SJCRH30 (cell line): ENCODE measurements at regions not wholly inside any gene's neighbourhood (a gene's known extent, or its start where the extent isn't known, plus 50 kb on each side); places are given as distances from the start of the nearest gene placed in this dataset.

Experiments
- DNase-seq, 2 experiments: peaks; one replicate each; pipeline ENCODE4 v3.0.0-alpha.2; 2015 to 2020
- H3K27ac ChIP-seq: fragments of 250-450 bp; sonication (Bioruptor Pico); 2 replicates; pipeline ENCODE4 v1.5.1; 2020; ENCODE audit warnings: mild to moderate bottlenecking, moderate library complexity
- H3K27me3 ChIP-seq: fragments of 250-450 bp; sonication (Bioruptor Pico); 2 replicates; pipeline ENCODE4 v1.5.1; 2020; ENCODE audit warnings: mild to moderate bottlenecking, moderate library complexity
- H3K36me3 ChIP-seq: fragments of 250-450 bp; sonication (Bioruptor Pico); 2 replicates; pipeline ENCODE4 v1.5.1; 2020; ENCODE audit warnings: mild to moderate bottlenecking, moderate library complexity
- H3K4me1 ChIP-seq: fragments of 250-450 bp; sonication (Bioruptor Pico); 2 replicates; pipeline ENCODE4 v1.5.1; 2020; ENCODE audit warnings: mild to moderate bottlenecking, moderate library complexity
- H3K4me3 ChIP-seq: fragments of 250-450 bp; sonication (Bioruptor Pico); 2 replicates; pipeline ENCODE4 v1.5.1; 2020; ENCODE audit warnings: mild to moderate bottlenecking, moderate library complexity
- H3K9me3 ChIP-seq: fragments of 250-450 bp; sonication (Bioruptor Pico); replicated peaks from 2 replicates; pipeline ENCODE4 v1.5.1; 2020; ENCODE audit warnings: mild to moderate bottlenecking, moderate library complexity

GRCh38 chr2:136233298-136233697 lies 115.3 kb upstream of the CXCR4 start:
- no peak overlapping the region for H3K4me3 ChIP-seq
- peaks cover 38% of the 10 kb centered on the region for H3K4me1 ChIP-seq
- no peaks in the 10 kb centered on the region for H3K36me3 ChIP-seq
- H3K27me3 ChIP-seq, result no peaks in the 10 kb centered on the region
- no peak overlapping the region for H3K27ac ChIP-seq
- no peak for DNase-seq
- peaks cover 4% of the 10 kb centered on the region; the same call in 1 of the 2 replicates for H3K9me3 ChIP-seq

GRCh38 chr2:136232456-136233172 lies 114.7 kb upstream of the CXCR4 start:
- Histone ChIP-seq H3K27ac (no peak overlapping the region), H3K36me3 (no peaks in the 10 kb centered on the region), H3K4me1 (peaks cover 32% of the 10 kb centered on the region), H3K9me3 (peaks cover 4% of the 10 kb centered on the region; the same call in 1 of the 2 replicates), H3K27me3 (no peaks in the 10 kb centered on the region), H3K4me3 (no peak overlapping the region)
- DNase-seq, result no peak

- no peaks in the 10 kb centered on the region for H3K27me3 ChIP-seq
- H3K36me3 ChIP-seq, result no peaks in the 10 kb centered on the region
- peak; percentile 71 to 91 for DNase-seq
- H3K9me3 ChIP-seq, result peaks cover 4% of the 10 kb centered on the region; the same call in 1 of the 2 replicates
- peak overlapping the region; percentile 34 for H3K27ac ChIP-seq
- peaks cover 48% of the 10 kb centered on the region for H3K4me1 ChIP-seq
- H3K4me3 ChIP-seq, result no peak overlapping the region
Measured at GRCh38 chr2:136230464-136230863, 112.5 kb upstream of the CXCR4 start.

- peaks cover 4% of the 10 kb centered on the region; the same call in 1 of the 2 replicates for H3K9me3 ChIP-seq
Measured at GRCh38 chr2:136226903-136227302, 109.0 kb upstream of the CXCR4 start.

GRCh38 chr2:136225950-136226835 lies 108.2 kb upstream of the CXCR4 start:
- no peaks in the 10 kb centered on the region for H3K36me3 ChIP-seq
- H3K9me3 ChIP-seq, result peaks cover 4% of the 10 kb centered on the region; the same call in 1 of the 2 replicates
- DNase-seq, result peak; percentile 82 to 96
- H3K27me3 ChIP-seq, result no peaks in the 10 kb centered on the region
- H3K4me3 ChIP-seq, result peak overlapping the region; percentile 5
- H3K4me1 ChIP-seq, result peaks cover 48% of the 10 kb centered on the region
- H3K27ac ChIP-seq, result peak overlapping the region; percentile 79

More at GRCh38 chr2:136226903-136227302, 109.0 kb upstream of the CXCR4 start:
- Histone ChIP-seq H3K27me3 (no peaks in the 10 kb centered on the region), H3K36me3 (no peaks in the 10 kb centered on the region), H3K4me3 (no peak overlapping the region), H3K4me1 (peaks cover 53% of the 10 kb centered on the region), H3K27ac (peak overlapping the region; percentile 79)
- DNase-seq, result no peak

GRCh38 chr2:136223274-136223673 lies 105.3 kb upstream of the CXCR4 start:
- no peak overlapping the region for H3K27ac ChIP-seq
- H3K36me3 ChIP-seq, result no peaks in the 10 kb centered on the region
- DNase-seq, result no peak
- H3K27me3 ChIP-seq, result no peaks in the 10 kb centered on the region
- no peaks in the 10 kb centered on the region for H3K9me3 ChIP-seq
- H3K4me3 ChIP-seq, result no peak overlapping the region
- peaks cover 40% of the 10 kb centered on the region for H3K4me1 ChIP-seq

GRCh38 chr2:136222862-136223261 lies 104.9 kb upstream of the CXCR4 start:
- Histone ChIP-seq H3K36me3 (no peaks in the 10 kb centered on the region), H3K27me3 (no peaks in the 10 kb centered on the region), H3K4me1 (peaks cover 40% of the 10 kb centered on the region), H3K9me3 (no peaks in the 10 kb centered on the region), H3K27ac (no peak overlapping the region), H3K4me3 (no peak overlapping the region)
- DNase-seq, result no peak

- H3K27ac ChIP-seq, result no peak overlapping the region
- peaks cover 25% of the 10 kb centered on the region for H3K4me1 ChIP-seq
- no peak for DNase-seq
- H3K27me3 ChIP-seq, result no peaks in the 10 kb centered on the region
- no peaks in the 10 kb centered on the region for H3K9me3 ChIP-seq
- no peak overlapping the region for H3K4me3 ChIP-seq
- H3K36me3 ChIP-seq, result no peaks in the 10 kb centered on the region
Measured at GRCh38 chr2:136221026-136221425, 103.1 kb upstream of the CXCR4 start.

GRCh38 chr2:136219963-136220362 lies 102.0 kb upstream of the CXCR4 start:
- no peak overlapping the region for H3K4me3 ChIP-seq
- H3K9me3 ChIP-seq, result no peaks in the 10 kb centered on the region
- peaks cover 14% of the 10 kb centered on the region for H3K4me1 ChIP-seq
- H3K27ac ChIP-seq, result no peak overlapping the region
- H3K27me3 ChIP-seq, result no peaks in the 10 kb centered on the region
- DNase-seq, result no peak
- no peaks in the 10 kb centered on the region for H3K36me3 ChIP-seq

GRCh38 chr2:136219341-136219740 lies 101.4 kb upstream of the CXCR4 start:
- H3K36me3 ChIP-seq, result no peaks in the 10 kb centered on the region
- H3K4me1 ChIP-seq, result peaks cover 11% of the 10 kb centered on the region
- DNase-seq, result no peak
- no peaks in the 10 kb centered on the region for H3K27me3 ChIP-seq
- no peaks in the 10 kb centered on the region for H3K9me3 ChIP-seq
- H3K4me3 ChIP-seq, result no peak overlapping the region
- H3K27ac ChIP-seq, result no peak overlapping the region

GRCh38 chr2:136217996-136218395 lies 100.0 kb upstream of the CXCR4 start:
- Histone ChIP-seq H3K4me3 (no peak overlapping the region), H3K9me3 (no peaks in the 10 kb centered on the region), H3K4me1 (peaks cover 7% of the 10 kb centered on the region; the same call in 1 of the 2 replicates), H3K27ac (no peak overlapping the region), H3K36me3 (no peaks in the 10 kb centered on the region), H3K27me3 (no peaks in the 10 kb centered on the region)
- DNase-seq, result no peak

GRCh38 chr2:136215908-136216472 lies 98.0 kb upstream of the CXCR4 start:
- Histone ChIP-seq H3K9me3 (no peaks in the 10 kb centered on the region), H3K4me1 (peaks cover 7% of the 10 kb centered on the region; the same call in 1 of the 2 replicates), H3K4me3 (no peak overlapping the region), H3K27ac (no peak overlapping the region), H3K36me3 (no peaks in the 10 kb centered on the region), H3K27me3 (no peaks in the 10 kb centered on the region)
- DNase-seq, result no peak

- DNase-seq, result no peak
- no peaks in the 10 kb centered on the region for H3K27me3 ChIP-seq
- H3K9me3 ChIP-seq, result no peaks in the 10 kb centered on the region
- H3K4me1 ChIP-seq, result peaks cover 7% of the 10 kb centered on the region; the same call in 1 of the 2 replicates
- H3K36me3 ChIP-seq, result no peaks in the 10 kb centered on the region
- no peak overlapping the region for H3K4me3 ChIP-seq
- H3K27ac ChIP-seq, result no peak overlapping the region
Measured at GRCh38 chr2:136215449-136215848, 97.5 kb upstream of the CXCR4 start.

GRCh38 chr2:136214307-136215200 lies 96.6 kb upstream of the CXCR4 start:
- Histone ChIP-seq H3K4me1 (peaks cover under 1% of the 10 kb centered on the region; the same call in 1 of the 2 replicates), H3K9me3 (no peaks in the 10 kb centered on the region), H3K27ac (no peak overlapping the region), H3K27me3 (no peaks in the 10 kb centered on the region), H3K36me3 (no peaks in the 10 kb centered on the region), H3K4me3 (no peak overlapping the region)
- DNase-seq, result no peak
